GM12872 (cell line): ENCODE measurements at regions not wholly inside any gene's neighbourhood (a gene's known extent, or its start where the extent isn't known, plus 50 kb on each side); places are given as distances from the start of the nearest gene placed in this dataset.

Source experiments
- TF ChIP-seq, protein P1 (sequence below): IDR thresholded peaks from 3 replicates; pipeline ENCODE4 v1.5.1; 2011; ENCODE audit warnings: low read depth, mild to moderate bottlenecking, low read length, moderate library complexity; ENCODE audit not compliant: insufficient read depth

GRCh38 chrY:12365311-12365910 lies 335.6 kb upstream of the USP9Y start:
- TF ChIP-seq, protein P1, sequence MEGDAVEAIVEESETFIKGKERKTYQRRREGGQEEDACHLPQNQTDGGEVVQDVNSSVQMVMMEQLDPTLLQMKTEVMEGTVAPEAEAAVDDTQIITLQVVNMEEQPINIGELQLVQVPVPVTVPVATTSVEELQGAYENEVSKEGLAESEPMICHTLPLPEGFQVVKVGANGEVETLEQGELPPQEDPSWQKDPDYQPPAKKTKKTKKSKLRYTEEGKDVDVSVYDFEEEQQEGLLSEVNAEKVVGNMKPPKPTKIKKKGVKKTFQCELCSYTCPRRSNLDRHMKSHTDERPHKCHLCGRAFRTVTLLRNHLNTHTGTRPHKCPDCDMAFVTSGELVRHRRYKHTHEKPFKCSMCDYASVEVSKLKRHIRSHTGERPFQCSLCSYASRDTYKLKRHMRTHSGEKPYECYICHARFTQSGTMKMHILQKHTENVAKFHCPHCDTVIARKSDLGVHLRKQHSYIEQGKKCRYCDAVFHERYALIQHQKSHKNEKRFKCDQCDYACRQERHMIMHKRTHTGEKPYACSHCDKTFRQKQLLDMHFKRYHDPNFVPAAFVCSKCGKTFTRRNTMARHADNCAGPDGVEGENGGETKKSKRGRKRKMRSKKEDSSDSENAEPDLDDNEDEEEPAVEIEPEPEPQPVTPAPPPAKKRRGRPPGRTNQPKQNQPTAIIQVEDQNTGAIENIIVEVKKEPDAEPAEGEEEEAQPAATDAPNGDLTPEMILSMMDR = no peak

DNA sequence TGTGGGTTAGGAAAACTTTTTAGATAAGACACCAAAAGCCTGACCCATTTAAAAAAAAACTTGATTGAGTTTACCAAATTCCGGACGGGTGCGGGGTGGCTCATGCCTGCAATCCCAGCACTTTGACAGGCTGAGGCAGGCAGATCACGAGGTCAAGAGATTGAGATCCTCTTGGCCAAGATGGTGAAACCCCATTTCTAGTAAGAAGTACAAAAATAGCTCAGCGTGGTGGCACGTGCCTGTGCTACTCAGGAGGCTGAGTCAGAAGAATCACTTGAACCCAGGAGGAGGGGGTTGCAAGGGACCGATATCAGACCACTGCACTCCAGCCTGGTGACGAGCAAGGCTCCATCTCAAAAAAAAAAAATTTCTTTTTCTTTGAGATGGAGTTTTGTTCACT lies 307.8 kb upstream of the USP9Y start:
- TF ChIP-seq, protein P1 = no peak

DNA sequence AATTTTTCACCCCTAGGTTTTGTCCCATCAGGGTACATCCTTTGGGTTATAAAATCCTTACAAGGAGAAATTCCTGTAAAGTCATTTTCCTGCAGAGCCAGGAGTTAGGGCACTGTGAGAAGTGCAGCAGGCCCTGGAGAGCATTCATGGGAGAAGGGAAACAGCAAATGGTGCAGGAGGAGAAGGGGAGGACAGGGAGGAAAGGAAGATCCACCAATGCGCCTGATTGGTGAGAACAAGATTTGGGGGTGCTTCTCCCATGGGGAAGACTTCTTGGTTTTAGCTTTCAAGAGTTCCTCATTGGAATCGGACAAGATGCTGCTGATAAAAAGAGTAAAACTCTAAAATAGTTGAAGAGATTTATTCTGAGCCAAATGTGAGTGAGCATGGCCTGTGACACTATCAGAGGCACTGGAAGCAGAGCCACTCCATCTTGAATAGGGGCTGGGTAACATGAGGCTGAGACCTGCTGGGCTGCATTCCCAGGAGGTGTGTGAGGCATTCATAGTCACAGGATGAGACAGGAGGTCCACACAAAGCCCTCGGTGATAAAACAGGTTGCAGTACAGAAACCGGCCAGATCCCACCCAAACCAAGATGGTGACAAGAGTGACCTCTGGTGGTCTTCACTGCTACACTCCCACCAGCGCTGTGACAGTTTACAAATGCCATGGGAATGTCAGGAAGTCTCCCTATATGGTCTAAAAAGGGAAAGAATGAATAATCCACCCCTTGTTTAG lies 305.5 kb upstream of the USP9Y start:
- TF ChIP-seq, protein P1 = 0 out of 3 replicates have a peak, but pooled peaks have one; percentile 2

GRCh38 chrY:12403916-12404315 lies 297.1 kb upstream of the USP9Y start:
- TF ChIP-seq, protein P1 = no peak

DNA sequence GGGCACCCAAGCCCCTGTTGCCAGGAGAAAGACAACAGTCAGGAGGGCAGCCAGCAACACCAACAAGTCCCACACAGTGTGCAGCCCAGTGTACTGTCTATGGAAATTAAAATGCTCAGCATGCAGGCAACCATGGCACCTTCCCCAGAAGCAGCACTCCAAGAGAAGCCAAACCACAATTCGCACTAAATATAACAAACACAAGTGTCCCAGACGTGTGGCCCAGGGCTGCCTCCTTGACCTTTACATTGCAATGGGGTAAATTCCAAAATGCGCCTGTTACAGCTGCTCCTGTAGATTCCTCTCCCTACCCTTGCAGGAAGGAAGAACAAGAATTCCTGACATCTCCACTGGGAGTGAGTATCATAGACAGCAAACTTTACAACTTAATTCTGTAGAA lies 292.8 kb upstream of the USP9Y start:
- TF ChIP-seq, protein P1 = no peak

GRCh38 chrY:12410696-12411095 lies 290.3 kb upstream of the USP9Y start:
- TF ChIP-seq, protein P1 = no peak

- TF ChIP-seq, protein P1 = no peak
Measured at GRCh38 chrY:12421072-12421787, 279.8 kb upstream of the USP9Y start.
